Upper lobe of left lung (tissue), 6 donors: ENCODE measurements at regions not wholly inside any gene's neighbourhood (a gene's known extent, or its start where the extent isn't known, plus 50 kb on each side); places are given as distances from the start of the nearest gene placed in this dataset.
A peak's percentile ranks its signal among the peaks of the same experiment; 100 is the strongest.

Experiments
- ATAC-seq, 2 donors: fragments of 200-7000 bp; cut with Tn5 transposase; one replicate each; pipeline ENCODE4 v1.9.1; 2022; ENCODE audit warnings: mild to moderate bottlenecking in 2 of 2, moderate library complexity in 2 of 2; ENCODE audit not compliant: low FRiP score in 2 of 2
- DNase-seq, 2 donors: peaks; one replicate each; pipeline ENCODE4 v3.0.0-alpha.2; 2019 to 2020
- H3K27ac ChIP-seq, 4 donors: fragments of 200-600 bp; sonication (generic); one replicate each; pipeline ENCODE4 v1.5.1; 2016 to 2019
- H3K27me3 ChIP-seq, 4 donors: fragments of 200-600 bp; sonication (generic); one replicate each; pipeline ENCODE4 v1.5.1; 2017 to 2019
- H3K36me3 ChIP-seq, 4 donors: fragments of 200-600 bp; sonication (generic); one replicate each; pipeline ENCODE4 v1.5.1; 2016 to 2019
- H3K4me1 ChIP-seq, 4 donors: fragments of 200-600 bp; sonication (generic); one replicate each; pipeline ENCODE4 v1.5.1; 2018 to 2019
- H3K4me3 ChIP-seq, 4 donors: fragments of 200-600 bp; sonication (generic); one replicate each; pipeline ENCODE4 v1.5.1; 2017 to 2019; ENCODE audit warnings: mild to moderate bottlenecking in 2 of 4, moderate library complexity in 1 of 4
- H3K9me3 ChIP-seq, 4 donors: fragments of 200-600 bp; sonication (generic); one replicate each; pipeline ENCODE4 v1.5.1; 2018 to 2019
- CTCF ChIP-seq, 6 experiments: fragments of 450-650 bp in 4 of 6; fragments of 200-600 bp in 2 of 6; sonication (generic) in 2 of 6; IDR thresholded peaks; one replicate each; pipeline ENCODE4 v1.5.1; 2016 to 2019; ENCODE audit warnings: antibody characterized with exemption in 6 of 6
- EP300 ChIP-seq, 4 donors: sonication (generic); formaldehyde crosslinking; IDR thresholded peaks; one replicate each; pipeline ENCODE4 v1.5.1; 2017; ENCODE audit warnings: antibody characterized with exemption in 4 of 4, control low read depth in 2 of 4
- POLR2A ChIP-seq, 4 donors: fragments of 450-650 bp; IDR thresholded peaks; one replicate each; pipeline ENCODE4 v1.5.1; 2016 to 2017; ENCODE audit warnings: antibody characterized with exemption in 4 of 4, mild to moderate bottlenecking in 2 of 4
- POLR2AphosphoS5 ChIP-seq, 2 donors: sonication (generic); formaldehyde crosslinking; IDR thresholded peaks; one replicate each; pipeline ENCODE4 v1.5.1; 2017; ENCODE audit warnings: antibody characterized with exemption in 2 of 2
- WGBS, 2 donors: methylation state at CpG; one replicate each; pipeline ENCODE4 v1.1.5; 2017 to 2018; 5-methylcytosine and 5-hydroxymethylcytosine counted together
- donor health status: DM: no; HTN: no; CAD: no; lungs with moderate emphysema.
- donor health status: DM: no; HTN: yes; CAD: no; lungs with severe emphysema.

DNA sequence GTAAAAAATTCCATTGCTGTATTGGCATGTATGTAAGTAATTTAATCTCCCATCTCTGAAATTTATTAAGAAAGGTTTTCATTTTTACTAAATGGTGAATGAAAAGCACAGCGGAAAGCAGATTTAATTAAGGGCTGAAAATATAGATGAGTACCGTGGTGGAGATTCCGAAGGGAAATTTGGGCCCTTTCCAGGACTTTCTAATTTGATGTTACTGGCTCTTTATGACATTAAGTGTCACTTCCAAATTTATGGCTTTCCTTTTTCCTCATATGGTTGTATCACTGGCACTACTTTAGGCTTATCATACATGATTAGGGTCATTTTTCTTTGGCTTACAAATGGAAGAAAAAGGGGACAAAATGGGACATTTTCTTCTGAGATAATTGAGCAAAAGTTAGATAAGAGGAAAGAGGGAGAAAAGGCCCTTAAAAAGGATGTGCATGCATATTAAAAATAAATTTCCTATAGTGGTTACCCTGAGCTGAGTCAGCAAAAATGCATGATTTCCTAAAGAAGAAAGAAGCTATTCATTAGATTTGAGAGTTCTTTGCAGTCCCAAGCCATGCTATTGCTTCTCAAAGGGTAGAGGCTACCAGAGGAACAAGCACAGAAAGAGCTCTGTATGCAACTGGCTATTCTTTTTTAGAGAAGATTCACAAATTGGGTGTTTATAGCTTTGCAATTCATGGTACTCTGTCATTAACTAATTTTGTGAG, 74.9 kb upstream of the CNIH3 start:
- Histone ChIP-seq H3K36me3 (no peaks in the 10 kb centered on the region), H3K4me3 (no peak overlapping the region), H3K4me1 (peaks cover 0 to 10% (median 1%) of the 10 kb centered on the region in 4 donors), H3K27ac (no peak overlapping the region), H3K9me3 (no peaks in the 10 kb centered on the region), H3K27me3 (no peaks in the 10 kb centered on the region)
- 76 to 85% methylated on average over 3 of the region's 3 CpGs for WGBS, 2 donors
- ATAC-seq: no peak
- TF ChIP-seq CTCF (IDR thresholded peaks at IDR 0.05) (no peak), POLR2AphosphoS5 (IDR thresholded peaks at IDR 0.05) (no peak), POLR2A (IDR thresholded peaks at IDR 0.05) (no peak), EP300 (IDR thresholded peaks at IDR 0.05) (no peak)
- DNase-seq: no peak

DNA sequence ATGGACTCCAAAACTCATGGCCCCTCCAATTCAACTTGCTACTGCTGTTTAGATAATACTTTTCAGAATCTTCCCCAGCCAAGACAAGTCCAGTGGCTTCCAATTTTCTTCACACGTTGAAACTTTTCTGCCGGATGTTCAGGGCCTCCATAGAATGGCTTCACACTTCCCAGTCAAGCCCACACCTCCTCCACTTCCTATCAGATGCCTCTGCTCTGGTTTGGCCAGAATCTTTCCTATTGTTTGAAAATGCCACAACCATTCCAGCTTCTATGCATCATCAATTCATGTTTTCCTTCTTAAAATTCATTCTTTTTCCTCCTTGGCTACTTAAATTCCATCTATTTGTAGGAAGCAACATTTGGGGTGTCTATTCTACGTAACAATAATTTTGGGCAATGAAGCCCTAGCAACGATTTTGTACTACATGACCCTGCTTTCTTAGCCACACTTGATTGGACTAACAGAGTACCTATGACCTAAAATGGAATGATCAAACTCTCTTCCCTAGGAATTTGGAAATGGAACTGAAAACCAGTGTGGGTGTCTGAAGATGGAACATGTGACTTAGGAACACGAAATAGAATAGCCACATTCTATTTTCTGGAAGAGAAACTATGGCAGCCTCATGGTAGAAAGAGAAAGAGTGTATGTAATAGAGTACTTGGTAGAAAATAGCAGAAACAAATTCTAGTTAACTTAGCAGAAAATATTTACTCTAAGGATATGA, 74.1 kb upstream of the CNIH3 start:
- Histone ChIP-seq H3K9me3 (no peaks in the 10 kb centered on the region), H3K4me3 (no peak overlapping the region), H3K4me1 (peaks cover 0 to 10% (median 1%) of the 10 kb centered on the region in 4 donors), H3K27me3 (no peaks in the 10 kb centered on the region), H3K36me3 (no peaks in the 10 kb centered on the region), H3K27ac (no peak overlapping the region)
- 68 to 73% methylated on average over 5 of the region's 5 CpGs for WGBS, 2 donors
- TF ChIP-seq CTCF (IDR thresholded peaks at IDR 0.05) (no peak), POLR2AphosphoS5 (IDR thresholded peaks at IDR 0.05) (no peak), EP300 (IDR thresholded peaks at IDR 0.05) (no peak), POLR2A (IDR thresholded peaks at IDR 0.05) (no peak)
- no peak for ATAC-seq
- DNase-seq: no peak

DNA sequence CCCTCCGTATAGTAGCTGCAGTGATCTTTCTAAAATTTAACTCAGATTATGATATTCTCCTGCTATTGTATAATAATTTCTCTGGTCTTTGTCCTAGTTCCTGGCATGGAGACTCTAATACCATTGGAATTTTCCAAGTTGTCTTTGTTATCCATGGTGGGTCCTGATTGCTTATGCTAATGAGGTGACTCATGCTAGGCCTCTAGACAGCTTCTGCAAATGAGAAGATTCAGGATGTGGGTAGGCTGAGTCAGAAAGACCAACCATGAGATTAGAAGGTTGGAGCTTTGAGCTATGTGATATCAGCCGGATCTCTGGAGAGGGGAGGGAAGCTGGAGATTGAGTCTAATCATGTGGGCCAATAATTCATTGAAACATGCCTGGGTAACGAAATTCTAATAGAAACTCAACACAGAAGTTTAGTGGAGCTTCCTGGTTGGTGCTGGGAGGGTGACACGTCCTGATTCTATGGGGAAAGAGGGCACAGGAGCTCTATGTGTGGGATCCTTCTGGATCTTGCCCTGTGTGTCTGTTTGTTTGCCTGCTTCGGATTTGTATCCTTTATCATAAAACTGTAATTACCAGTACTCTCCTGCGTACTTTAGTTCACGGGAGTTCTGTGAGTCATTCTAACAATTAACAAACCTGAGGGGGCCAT, 73.2 kb upstream of the CNIH3 start:
- Histone ChIP-seq H3K27ac (no peak overlapping the region), H3K4me3 (no peak overlapping the region), H3K27me3 (no peaks in the 10 kb centered on the region), H3K36me3 (no peaks in the 10 kb centered on the region), H3K4me1 (peaks cover 0 to 10% (median 1%) of the 10 kb centered on the region in 4 donors), H3K9me3 (no peaks in the 10 kb centered on the region)
- ATAC-seq (peak; percentile 63 to 79), DNase-seq (peak in 1 of 2 donors; percentile 24)
- WGBS, 2 donors: 78 to 84% methylated on average over 7 of the region's 7 CpGs
- TF ChIP-seq POLR2AphosphoS5 (IDR thresholded peaks at IDR 0.05): no peak
- TF ChIP-seq EP300 (IDR thresholded peaks at IDR 0.05): no peak
- no peak for TF ChIP-seq POLR2A (IDR thresholded peaks at IDR 0.05)
- TF ChIP-seq CTCF (IDR thresholded peaks at IDR 0.05): no peak

GRCh38 chr1:224543453-224543852, 72.7 kb upstream of the CNIH3 start:
- 100% methylated on average over 1 of the region's 1 CpG for WGBS, 2 donors

More at GRCh38 chr1:224543453-224543852, 72.7 kb upstream of the CNIH3 start:
- TF ChIP-seq EP300 (IDR thresholded peaks at IDR 0.05) (no peak), POLR2AphosphoS5 (IDR thresholded peaks at IDR 0.05) (no peak), POLR2A (IDR thresholded peaks at IDR 0.05) (no peak), CTCF (IDR thresholded peaks at IDR 0.05) (no peak)
- no peaks in the 10 kb centered on the region for H3K9me3 ChIP-seq
- no peak for DNase-seq
- no peaks in the 10 kb centered on the region for H3K27me3 ChIP-seq
- H3K4me3 ChIP-seq: no peak overlapping the region
- peaks cover 0 to 10% (median 1%) of the 10 kb centered on the region in 4 donors for H3K4me1 ChIP-seq
- H3K36me3 ChIP-seq: no peaks in the 10 kb centered on the region
- no peak for ATAC-seq
- no peak overlapping the region for H3K27ac ChIP-seq
